GM12891 (cell line): ENCODE measurements at regions not wholly inside any gene's neighbourhood (a gene's known extent, or its start where the extent isn't known, plus 50 kb on each side); places are given as distances from the start of the nearest gene placed in this dataset.
"Not testable (repeated sequence)": the region's sequence is repeated elsewhere in the genome, so short reads cannot be mapped to it uniquely, and the experiment has no call there.

Experiments used
- DNase-seq: peaks from one replicate; pipeline ENCODE4 v3.0.0; 2011; ENCODE audit warnings: low spot score; ENCODE audit not compliant: insufficient read length
- FAIRE-seq: peaks from 2 replicates; lab custom pipeline; 2011; peaks lifted over from hg19 to GRCh38; lab: Jason Lieb, UNC
- PAX5 ChIP-seq: IDR thresholded peaks from 2 replicates; pipeline ENCODE4 v1.6.1; 2011; ENCODE audit warnings: low read length, moderate library complexity, mild to moderate bottlenecking; ENCODE audit not compliant: insufficient read depth, severe bottlenecking
- POLR2A ChIP-seq: IDR thresholded peaks from 2 replicates; pipeline ENCODE4 v1.6.1; 2011; ENCODE audit warnings: low read depth, low read length, control low read depth
- POLR2AphosphoS5 ChIP-seq: IDR thresholded peaks from 2 replicates; pipeline ENCODE4 v1.6.1; 2011; ENCODE audit warnings: low read depth, low read length, control low read depth
- POU2F2 ChIP-seq: IDR thresholded peaks from 2 replicates; pipeline ENCODE4 v1.6.1; 2011; ENCODE audit warnings: low read depth, mild to moderate bottlenecking, control low read depth, low read length, moderate library complexity
- SPI1 ChIP-seq: IDR thresholded peaks from 2 replicates; pipeline ENCODE4 v1.6.1; 2011; ENCODE audit warnings: low read depth, low read length, control low read depth
- TAF1 ChIP-seq: IDR thresholded peaks from 2 replicates; pipeline ENCODE4 v1.6.1; 2011; ENCODE audit warnings: low read depth, low read length, control low read depth

GRCh38 chr4:11839889-11840288, 411.2 kb upstream of the HS3ST1 start:
- DNase-seq (no peak), FAIRE-seq (no peak)
- TF ChIP-seq POU2F2 (no peak), TAF1 (no peak), POLR2A (no peak), SPI1 (no peak), PAX5 (no peak), POLR2AphosphoS5 (no peak)

- TF ChIP-seq POU2F2 (no peak), POLR2A (no peak), PAX5 (no peak), SPI1 (no peak), POLR2AphosphoS5 (no peak), TAF1 (no peak)
- DNase-seq, result no peak
These were observed 403.0 kb upstream of the HS3ST1 start for GRCh38 chr4:11831739-11832138.

DNA sequence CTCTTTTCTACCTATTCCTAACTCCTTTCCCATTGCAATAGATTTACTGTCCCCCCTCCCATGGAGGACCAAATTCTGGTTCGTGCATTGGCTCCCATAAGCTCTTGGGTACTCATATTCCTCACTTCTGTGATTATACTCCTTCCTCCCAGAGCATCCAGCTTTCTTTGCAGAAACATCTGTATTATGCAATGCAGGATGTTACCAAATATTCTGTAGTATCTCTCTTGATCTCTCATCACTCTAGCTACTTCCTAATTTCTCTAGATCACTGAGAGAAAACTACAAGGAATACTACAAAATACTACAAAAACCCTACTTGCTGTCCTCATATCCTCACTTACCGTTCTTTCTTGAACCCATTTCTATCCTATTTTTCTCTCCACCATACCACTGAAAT, 395.9 kb upstream of the HS3ST1 start:
- no peak for DNase-seq
- TF ChIP-seq PAX5 (no peak), POU2F2 (no peak), TAF1 (no peak)
- FAIRE-seq, result no peak

More at GRCh38 chr4:11831739-11832138, 403.0 kb upstream of the HS3ST1 start:
- FAIRE-seq, result no peak

- no peak for FAIRE-seq
- no peak for DNase-seq
- TF ChIP-seq SPI1 (no peak), POU2F2 (no peak), PAX5 (no peak)
These were observed 393.2 kb upstream of the HS3ST1 start for GRCh38 chr4:11821772-11822430.

DNA sequence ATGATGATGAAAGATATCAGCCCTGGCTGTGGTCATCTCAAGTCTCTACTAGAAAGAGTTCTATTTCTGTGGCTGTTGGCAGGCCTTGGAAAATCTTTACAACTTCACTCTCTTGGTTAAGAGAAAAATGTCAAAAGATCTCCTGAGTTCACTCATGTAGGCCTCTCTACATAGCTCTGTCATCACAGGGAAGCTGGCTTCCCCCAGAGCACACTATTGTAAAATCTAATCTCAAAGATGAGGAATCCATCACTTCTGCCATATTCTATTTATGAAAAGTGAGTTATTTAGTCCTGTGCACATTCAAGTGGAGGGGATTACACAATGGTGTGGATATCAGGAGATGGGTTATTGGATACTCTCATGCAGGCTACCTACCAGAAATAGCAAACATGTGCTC, 388.4 kb upstream of the HS3ST1 start:
- FAIRE-seq, result no peak
- no peak for DNase-seq
- no peak for TF ChIP-seq PAX5
- no peak for TF ChIP-seq POU2F2
- no peak for TF ChIP-seq POLR2AphosphoS5
- no peak for TF ChIP-seq TAF1
- TF ChIP-seq SPI1, result no peak
- no peak for TF ChIP-seq POLR2A

- DNase-seq (no peak), FAIRE-seq (no peak)
- TF ChIP-seq PAX5 (no peak), SPI1 (no peak), POLR2AphosphoS5 (no peak), POLR2A (no peak), POU2F2 (no peak), TAF1 (no peak)
These were observed 386.1 kb upstream of the HS3ST1 start for GRCh38 chr4:11814758-11815157.

DNA sequence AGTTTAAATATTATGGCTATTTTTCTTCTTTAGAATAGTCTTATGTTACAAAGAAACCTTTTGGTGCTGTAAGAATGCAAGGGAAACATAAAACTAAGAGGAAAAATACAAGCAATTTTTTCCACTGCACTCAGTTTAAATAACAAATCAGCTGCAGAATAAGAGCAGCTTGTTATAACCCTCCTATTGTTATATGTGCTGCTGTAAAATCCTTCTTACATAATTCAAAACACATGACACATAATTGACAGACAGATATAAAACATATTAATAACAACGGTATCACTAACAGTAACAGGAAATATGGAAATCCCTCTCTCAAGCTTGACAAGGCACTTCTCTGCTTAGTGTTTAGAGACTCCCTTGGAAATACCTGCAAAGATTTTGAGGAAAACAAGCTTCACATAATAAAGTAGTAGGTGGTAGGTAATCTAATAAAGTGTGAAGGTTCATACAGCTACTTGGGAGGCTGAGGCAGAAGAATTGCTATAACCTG, 385.3 kb upstream of the HS3ST1 start:
- no peak for TF ChIP-seq POLR2AphosphoS5
- FAIRE-seq (no peak), DNase-seq (no peak)

- not testable (repeated sequence) for FAIRE-seq, DNase-seq
These were observed 382.8 kb upstream of the HS3ST1 start for GRCh38 chr4:11811521-11811920.

- TF ChIP-seq POLR2AphosphoS5 (no peak), TAF1 (no peak), POU2F2 (no peak), SPI1 (no peak), POLR2A (no peak), PAX5 (no peak)
- DNase-seq (no peak), FAIRE-seq (no peak)
These were observed 377.1 kb upstream of the HS3ST1 start for GRCh38 chr4:11805842-11806241.

DNA sequence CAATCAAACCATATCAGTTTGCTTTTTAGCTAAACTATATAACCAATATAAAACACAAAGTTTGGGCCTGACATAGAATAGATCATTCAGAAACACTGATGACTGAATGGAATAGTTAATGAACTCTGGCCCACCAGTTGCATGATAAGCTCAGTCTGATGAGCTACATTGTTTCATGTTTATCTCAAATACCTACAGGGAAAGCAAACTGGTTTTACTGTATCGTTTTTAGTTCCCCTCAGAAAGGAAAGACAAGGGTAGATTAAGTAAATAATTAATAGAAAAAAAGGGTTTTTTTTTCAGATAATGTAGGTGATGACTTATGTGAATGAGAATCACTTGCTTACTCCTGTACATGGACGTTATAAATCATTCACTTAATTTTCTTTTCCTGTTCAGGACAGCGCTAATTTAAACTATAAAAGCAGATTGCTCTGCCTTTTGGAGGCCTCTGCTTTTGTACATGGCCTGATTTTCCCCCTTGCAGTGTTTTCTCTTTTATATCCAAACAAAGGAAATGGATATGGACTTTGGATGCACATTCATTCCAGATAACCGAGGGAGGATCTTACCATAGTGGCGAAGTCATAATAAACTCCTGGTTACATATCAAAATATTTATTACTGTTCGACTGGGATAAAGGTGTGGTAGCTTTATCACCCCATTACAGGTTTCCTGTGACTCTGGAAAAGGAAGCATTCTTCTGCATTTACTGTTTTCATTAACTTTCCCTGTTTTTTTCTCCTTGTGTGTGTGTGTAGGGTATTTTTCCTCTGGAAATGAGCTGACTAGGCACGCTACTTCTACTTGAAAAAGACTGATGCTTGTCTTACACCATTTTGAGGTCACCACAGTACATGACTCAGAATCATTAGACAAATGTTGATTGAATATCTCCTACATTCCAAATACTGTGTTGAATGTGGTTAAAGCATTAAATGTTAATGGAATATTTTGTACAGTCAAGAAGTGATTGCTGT, 373.1 kb upstream of the HS3ST1 start:
- DNase-seq (no peak), FAIRE-seq (no peak)
- TF ChIP-seq POLR2A, result no peak
- TF ChIP-seq TAF1, result no peak
- TF ChIP-seq POLR2AphosphoS5, result no peak
- no peak for TF ChIP-seq PAX5
- no peak for TF ChIP-seq POU2F2
- TF ChIP-seq SPI1, result no peak

- TF ChIP-seq POLR2AphosphoS5, result no peak
- TF ChIP-seq SPI1, result no peak
- TF ChIP-seq POLR2A, result no peak
- no peak for TF ChIP-seq POU2F2
- no peak for TF ChIP-seq PAX5
- no peak for TF ChIP-seq TAF1
- DNase-seq (no peak), FAIRE-seq (no peak)
These were observed 370.5 kb upstream of the HS3ST1 start for GRCh38 chr4:11799196-11799595.
